Mammary epithelial cell (primary cell): ENCODE measurements at regions not wholly inside any gene's neighbourhood (a gene's known extent, or its start where the extent isn't known, plus 50 kb on each side); places are given as distances from the start of the nearest gene placed in this dataset.

Experiments used
- CTCF ChIP-seq, 2 donors: IDR thresholded peaks in 1 of 2; conservative IDR thresholded peaks in 1 of 2; 2 replicates each; pipeline ENCODE4 v1.5.1; 2011 to 2012; ENCODE audit warnings: inconsistent platforms in 2 of 2, low read length in 2 of 2, mild to moderate bottlenecking in 2 of 2, control low read depth in 1 of 2, low read depth in 1 of 2; ENCODE audit not compliant: insufficient read depth in 1 of 2; ENCODE audit errors: extremely low read depth in 1 of 2
- EZH2 ChIP-seq: IDR thresholded peaks from 2 replicates; pipeline ENCODE4 v1.6.1; 2012; ENCODE audit warnings: low read length, inconsistent platforms, borderline replicate concordance

GRCh38 chr13:88896466-88896865 lies 1225.3 kb downstream of the SLITRK5 start:
- TF ChIP-seq CTCF (conservative IDR thresholded peaks at IDR 0.05 in 1 of 2, IDR thresholded peaks at IDR 0.05 in 1 of 2; ENCODE audit: extremely low read depth in 1 of 2, insufficient read depth in 1 of 2, low read depth in 1 of 2, low read length in 2 of 2) (no peak), EZH2 (no peak)
